Inflammatory macrophage treated with lipopolysaccharide for 4 hours (primary cell): ENCODE measurements at regions not wholly inside any gene's neighbourhood (a gene's known extent, or its start where the extent isn't known, plus 50 kb on each side); places are given as distances from the start of the nearest gene placed in this dataset.
A peak's percentile ranks its signal among the peaks of the same experiment; 100 is the strongest.

ENCODE experiments used
- DNase-seq: peaks from one replicate; pipeline ENCODE4 v3.0.0-alpha.2; 2020

- no peak for DNase-seq
Observed at GRCh38 chr7:25368599-25369201, 140.4 kb upstream of the NPVF start.

- no peak for DNase-seq
Observed at GRCh38 chr7:25369786-25370185, 141.5 kb upstream of the NPVF start.

- no peak for DNase-seq
Observed at GRCh38 chr7:25371972-25372371, 143.7 kb upstream of the NPVF start.

GRCh38 chr7:25375805-25376600 lies 147.7 kb upstream of the NPVF start:
- DNase-seq = no peak

GRCh38 chr7:25379351-25380300 lies 151.3 kb upstream of the NPVF start:
- DNase-seq = no peak

- DNase-seq = no peak
Observed at GRCh38 chr7:25381818-25382589, 153.7 kb upstream of the NPVF start.

DNA sequence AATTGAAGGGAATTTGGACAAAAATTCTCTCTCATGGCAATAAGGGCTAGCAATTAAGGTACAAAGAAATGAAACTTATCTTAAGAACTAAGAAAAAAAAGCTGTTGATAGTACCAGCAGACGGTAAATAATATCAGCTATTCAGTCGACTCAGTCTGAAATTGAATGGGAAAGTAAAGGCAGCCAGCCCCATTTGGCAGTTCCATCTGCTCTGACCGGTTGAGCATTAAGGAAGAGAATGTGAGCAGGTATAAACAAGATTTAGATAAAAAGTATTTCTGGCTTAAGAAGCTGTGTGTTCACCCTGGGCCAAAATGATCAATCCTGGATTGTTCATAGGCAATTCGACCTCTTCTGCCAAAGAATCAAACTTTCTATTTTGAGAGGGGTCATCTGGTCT lies 154.6 kb upstream of the NPVF start:
- no peak for DNase-seq

GRCh38 chr7:25383402-25383801 lies 155.1 kb upstream of the NPVF start:
- no peak for DNase-seq

- DNase-seq = no peak
Observed at GRCh38 chr7:25384788-25385505, 156.7 kb upstream of the NPVF start.

GRCh38 chr7:25385506-25386136 lies 157.3 kb upstream of the NPVF start:
- no peak for DNase-seq

DNA sequence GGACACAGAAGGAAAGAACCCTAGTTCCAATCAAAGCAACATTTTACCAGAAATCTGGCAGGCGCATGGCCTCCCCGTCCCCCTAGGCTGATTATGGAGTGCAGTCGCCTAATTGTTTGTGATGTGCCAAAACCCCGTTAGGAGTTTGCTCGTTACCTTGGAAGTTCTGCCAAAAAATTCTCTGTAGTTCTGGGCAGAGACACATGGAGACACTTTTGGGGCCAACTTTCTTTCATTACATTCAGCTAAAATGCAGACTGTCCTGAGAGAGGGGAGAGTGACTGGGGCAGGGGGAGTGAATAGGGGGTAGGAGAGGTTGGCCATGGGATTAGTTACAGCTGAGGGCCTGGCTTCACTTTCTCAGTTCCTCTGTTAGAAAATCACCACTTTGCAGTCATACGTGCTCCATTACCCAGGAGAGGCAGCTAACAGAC lies 158.0 kb upstream of the NPVF start:
- DNase-seq = no peak

DNA sequence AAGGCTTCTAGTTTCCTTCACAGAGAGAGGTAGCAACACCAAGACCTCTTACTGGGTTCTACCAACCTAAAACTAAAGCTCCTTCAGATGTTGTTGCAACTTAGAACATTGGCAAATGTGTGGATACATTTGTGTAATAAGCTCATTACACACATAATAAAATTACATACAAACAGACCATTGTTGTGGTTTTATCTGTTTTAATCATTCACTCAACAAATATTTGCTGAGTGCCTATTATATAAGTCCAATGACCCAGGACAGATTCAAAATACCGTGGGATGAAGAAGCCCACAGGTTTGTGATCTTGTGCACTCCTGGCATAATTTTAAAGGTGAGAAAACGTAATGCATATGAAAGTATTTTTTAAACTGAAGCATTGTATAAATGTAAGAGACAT lies 160.4 kb upstream of the NPVF start:
- DNase-seq = no peak

- peak; percentile 28 for DNase-seq
Observed at GRCh38 chr7:25389489-25390106, 161.3 kb upstream of the NPVF start.

- DNase-seq = peak; percentile 4
Observed at GRCh38 chr7:25391295-25391861, 163.1 kb upstream of the NPVF start.

DNA sequence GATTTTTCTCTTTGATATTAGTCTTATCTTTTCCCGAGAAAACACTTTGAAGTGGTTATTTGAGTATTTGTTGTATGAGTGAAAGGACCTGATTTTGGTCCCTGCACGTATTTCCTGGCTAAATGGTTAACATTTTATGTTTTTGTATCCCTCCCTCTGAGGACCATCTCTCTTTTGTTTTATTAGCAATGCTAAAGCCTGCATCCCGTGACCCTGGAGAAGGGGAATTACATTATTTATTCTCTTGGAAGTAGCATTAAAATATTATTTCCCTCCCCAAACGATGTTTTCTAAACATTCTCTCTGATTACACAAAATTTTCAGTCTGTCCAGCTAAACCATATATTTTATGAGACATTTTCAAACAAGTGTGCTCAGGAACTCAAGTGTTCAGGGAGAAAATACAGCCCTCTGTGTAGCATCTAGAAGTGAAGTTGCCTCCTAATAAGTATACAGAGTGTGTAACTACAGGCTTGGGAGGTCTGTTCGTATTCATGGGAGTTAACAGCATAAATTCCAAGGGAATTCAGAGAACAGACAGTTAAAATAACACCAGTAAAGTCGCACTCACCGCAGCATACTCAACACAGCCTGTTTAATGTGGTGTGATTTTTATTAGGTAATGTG lies 163.8 kb upstream of the NPVF start:
- DNase-seq = no peak

DNA sequence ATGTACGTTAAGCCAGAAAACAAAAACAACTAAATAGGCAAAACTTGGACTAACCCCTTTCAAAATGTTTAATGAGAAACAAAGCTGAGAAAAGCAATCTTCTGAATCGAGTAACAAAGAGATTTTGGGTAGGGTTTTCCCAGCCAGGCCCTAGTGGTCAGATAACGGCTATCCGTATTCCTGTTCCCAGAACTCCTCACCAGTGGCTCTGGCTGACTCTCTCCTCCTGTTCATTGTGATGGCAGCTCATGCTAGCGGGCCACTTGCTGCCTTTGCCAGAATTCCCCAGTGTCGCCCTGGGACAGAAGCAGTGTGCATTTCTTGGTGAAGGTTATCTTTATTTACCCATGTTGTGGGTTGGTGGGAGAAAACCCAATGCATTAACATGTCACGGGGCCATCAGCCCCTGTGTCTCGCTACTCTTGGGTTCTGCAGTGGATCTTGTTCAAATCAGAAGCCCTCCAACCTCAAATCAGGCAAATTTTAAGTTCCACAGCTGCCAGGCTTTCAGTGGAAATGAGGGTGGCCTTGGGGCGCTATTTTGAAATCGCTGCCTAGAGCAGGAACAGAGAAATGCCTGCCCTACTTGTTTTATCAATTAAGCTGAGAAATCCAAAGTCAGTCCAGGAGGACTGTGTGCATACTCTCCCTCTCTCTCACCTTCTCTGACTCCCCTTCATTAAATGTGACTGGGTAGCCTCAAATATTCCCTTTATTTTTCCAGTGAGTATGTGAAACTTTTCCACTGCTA lies 164.5 kb upstream of the NPVF start:
- DNase-seq = no peak

GRCh38 chr7:25395976-25396375 lies 167.7 kb upstream of the NPVF start:
- no peak for DNase-seq

GRCh38 chr7:25396668-25397067 lies 168.4 kb upstream of the NPVF start:
- no peak for DNase-seq

DNA sequence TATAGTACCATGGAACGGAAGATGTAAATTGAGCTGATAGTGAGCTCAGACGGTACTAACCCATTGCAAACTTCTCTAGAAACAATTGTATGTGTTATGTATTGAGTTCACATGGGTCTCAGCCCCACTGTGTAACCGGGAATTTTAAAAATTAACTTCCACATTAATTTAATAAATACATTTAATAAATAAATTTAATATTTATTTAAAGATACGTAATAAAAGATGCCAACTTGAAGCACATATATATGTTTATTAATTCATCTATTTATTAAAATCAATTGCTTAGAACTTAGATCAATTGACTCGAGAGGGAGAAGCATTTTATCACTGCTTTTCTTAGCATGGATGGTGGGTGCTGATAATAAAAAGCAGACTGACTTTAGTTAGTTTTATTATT lies 170.1 kb upstream of the NPVF start:
- no peak for DNase-seq
